H4 (cell line): ENCODE measurements at regions not wholly inside any gene's neighbourhood (a gene's known extent, or its start where the extent isn't known, plus 50 kb on each side); places are given as distances from the start of the nearest gene placed in this dataset.

ENCODE experiments used
- DNase-seq: peaks from one replicate; pipeline ENCODE4 v3.0.0-alpha.2; 2015; ENCODE audit warnings: low spot score

- DNase-seq = no peak
Measured at GRCh38 chr16:79497606-79498350, 102.8 kb downstream of the MAF start.

- DNase-seq = no peak
Measured at GRCh38 chr16:79493911-79494310, 106.6 kb downstream of the MAF start.

GRCh38 chr16:79492036-79492435, 108.5 kb downstream of the MAF start:
- no peak for DNase-seq

GRCh38 chr16:79485020-79485419, 115.5 kb downstream of the MAF start:
- no peak for DNase-seq

GRCh38 chr16:79484237-79484636, 116.3 kb downstream of the MAF start:
- no peak for DNase-seq

GRCh38 chr16:79483336-79483735, 117.2 kb downstream of the MAF start:
- DNase-seq = no peak

GRCh38 chr16:79482011-79482410, 118.5 kb downstream of the MAF start:
- DNase-seq = no peak

GRCh38 chr16:79480929-79481328, 119.6 kb downstream of the MAF start:
- no peak for DNase-seq

GRCh38 chr16:79480056-79480455, 120.5 kb downstream of the MAF start:
- DNase-seq = no peak

- DNase-seq = no peak
Measured at GRCh38 chr16:79476580-79476979, 124.0 kb downstream of the MAF start.

- no peak for DNase-seq
Measured at GRCh38 chr16:79475841-79476240, 124.7 kb downstream of the MAF start.

- DNase-seq = no peak
Measured at GRCh38 chr16:79473456-79473855, 127.1 kb downstream of the MAF start.

GRCh38 chr16:79472426-79472825, 128.1 kb downstream of the MAF start:
- no peak for DNase-seq

- DNase-seq = no peak
Measured at GRCh38 chr16:79469999-79470398, 130.5 kb downstream of the MAF start.

- no peak for DNase-seq
Measured at GRCh38 chr16:79468631-79469030, 131.9 kb downstream of the MAF start.

GRCh38 chr16:79468121-79468552, 132.4 kb downstream of the MAF start:
- DNase-seq = no peak

- DNase-seq = no peak
Measured at GRCh38 chr16:79466111-79466510, 134.4 kb downstream of the MAF start.

- no peak for DNase-seq
Measured at GRCh38 chr16:79463841-79464240, 136.7 kb downstream of the MAF start.

- DNase-seq = no peak
Measured at GRCh38 chr16:79456036-79456435, 144.5 kb downstream of the MAF start.

- no peak for DNase-seq
Measured at GRCh38 chr16:79452671-79453070, 147.9 kb downstream of the MAF start.

- no peak for DNase-seq
Measured at GRCh38 chr16:79451196-79451816, 149.2 kb downstream of the MAF start.

GRCh38 chr16:79449900-79450299, 150.6 kb downstream of the MAF start:
- DNase-seq = no peak

GRCh38 chr16:79449067-79449769, 151.3 kb downstream of the MAF start:
- DNase-seq = no peak
